Astrocyte (in vitro differentiated cells and primary cell): ENCODE measurements at regions not wholly inside any gene's neighbourhood (a gene's known extent, or its start where the extent isn't known, plus 50 kb on each side); places are given as distances from the start of the nearest gene placed in this dataset.

Experiments
- DNase-seq: peaks from one replicate; pipeline ENCODE4 v3.0.0-alpha.2; 2010; ENCODE audit warnings: low read depth
- FAIRE-seq: peaks from 2 replicates; lab custom pipeline; 2011; peaks lifted over from hg19 to GRCh38; lab: Jason Lieb, UNC
- H2AFZ ChIP-seq: 2 replicates; pipeline ENCODE4 v1.6.0; 2012; ENCODE audit warnings: low read depth, low read length, inconsistent platforms
- H3K27ac ChIP-seq: 2 replicates; pipeline ENCODE4 v1.5.1; 2011; ENCODE audit warnings: low read depth, low read length, inconsistent platforms
- H3K27me3 ChIP-seq: 2 replicates; pipeline ENCODE4 v1.6.0; 2011; ENCODE audit warnings: low read length, inconsistent platforms; ENCODE audit not compliant: insufficient read depth
- H3K36me3 ChIP-seq: 2 replicates; pipeline ENCODE4 v1.5.1; 2011; ENCODE audit warnings: low read length, inconsistent platforms; ENCODE audit not compliant: insufficient read depth
- H3K4me1 ChIP-seq: 2 replicates; pipeline ENCODE4 v1.5.1; 2011; ENCODE audit warnings: low read length, inconsistent platforms; ENCODE audit not compliant: insufficient read depth
- H3K4me2 ChIP-seq: 2 replicates; pipeline ENCODE4 v1.6.0; 2012; ENCODE audit warnings: low read length, inconsistent platforms
- H3K4me3 ChIP-seq: 2 replicates; pipeline ENCODE4 v1.5.1; 2011; ENCODE audit warnings: low read depth, mild to moderate bottlenecking, low read length, inconsistent platforms; ENCODE audit not compliant: insufficient read depth
- H3K79me2 ChIP-seq: 2 replicates; pipeline ENCODE4 v1.6.0; 2012; ENCODE audit warnings: mild to moderate bottlenecking, low read length, inconsistent platforms; ENCODE audit not compliant: insufficient read depth
- H3K9ac ChIP-seq: 2 replicates; pipeline ENCODE4 v1.6.0; 2012; ENCODE audit warnings: mild to moderate bottlenecking, low read length, inconsistent platforms
- H3K9me3 ChIP-seq: 2 replicates; pipeline ENCODE4 v1.5.1; 2012; ENCODE audit warnings: low read depth, mild to moderate bottlenecking, low read length, inconsistent platforms; ENCODE audit not compliant: insufficient read depth
- H4K20me1 ChIP-seq: 2 replicates; pipeline ENCODE4 v1.6.0; 2012; ENCODE audit warnings: low read length, inconsistent platforms; ENCODE audit not compliant: insufficient read depth
- H3K27ac Mint-ChIP-seq: one replicate; pipeline ENCODE4 v1.8.0; 2021; ENCODE audit warnings: mild to moderate bottlenecking, mixed read lengths; ENCODE audit not compliant: unreplicated experiment
- H3K27me3 Mint-ChIP-seq: one replicate; pipeline ENCODE4 v1.8.0; 2021; ENCODE audit warnings: low read depth, mixed read lengths; ENCODE audit not compliant: unreplicated experiment
- H3K36me3 Mint-ChIP-seq: one replicate; pipeline ENCODE4 v1.8.0; 2021; ENCODE audit warnings: low read depth, mixed read lengths; ENCODE audit not compliant: unreplicated experiment
- H3K4me1 Mint-ChIP-seq: one replicate; pipeline ENCODE4 v1.8.0; 2021; ENCODE audit warnings: low read depth, mixed read lengths; ENCODE audit not compliant: unreplicated experiment
- H3K4me3 Mint-ChIP-seq: one replicate; pipeline ENCODE4 v1.8.0; 2021; ENCODE audit warnings: mild to moderate bottlenecking, moderate library complexity, mixed read lengths; ENCODE audit not compliant: unreplicated experiment
- H3K9me3 Mint-ChIP-seq: one replicate; pipeline ENCODE4 v1.8.0; 2021; ENCODE audit warnings: mild to moderate bottlenecking, mixed read lengths; ENCODE audit not compliant: unreplicated experiment
- CTCF ChIP-seq: IDR thresholded peaks from 2 replicates; pipeline ENCODE4 v1.5.1; 2011; ENCODE audit warnings: low read depth, mild to moderate bottlenecking, inconsistent platforms, low read length, moderate library complexity; ENCODE audit not compliant: insufficient read depth
- EZH2 ChIP-seq: IDR thresholded peaks from 2 replicates; pipeline ENCODE4 v1.6.1; 2012; ENCODE audit warnings: mild to moderate bottlenecking, low read length, inconsistent platforms; ENCODE audit not compliant: insufficient read depth

DNA sequence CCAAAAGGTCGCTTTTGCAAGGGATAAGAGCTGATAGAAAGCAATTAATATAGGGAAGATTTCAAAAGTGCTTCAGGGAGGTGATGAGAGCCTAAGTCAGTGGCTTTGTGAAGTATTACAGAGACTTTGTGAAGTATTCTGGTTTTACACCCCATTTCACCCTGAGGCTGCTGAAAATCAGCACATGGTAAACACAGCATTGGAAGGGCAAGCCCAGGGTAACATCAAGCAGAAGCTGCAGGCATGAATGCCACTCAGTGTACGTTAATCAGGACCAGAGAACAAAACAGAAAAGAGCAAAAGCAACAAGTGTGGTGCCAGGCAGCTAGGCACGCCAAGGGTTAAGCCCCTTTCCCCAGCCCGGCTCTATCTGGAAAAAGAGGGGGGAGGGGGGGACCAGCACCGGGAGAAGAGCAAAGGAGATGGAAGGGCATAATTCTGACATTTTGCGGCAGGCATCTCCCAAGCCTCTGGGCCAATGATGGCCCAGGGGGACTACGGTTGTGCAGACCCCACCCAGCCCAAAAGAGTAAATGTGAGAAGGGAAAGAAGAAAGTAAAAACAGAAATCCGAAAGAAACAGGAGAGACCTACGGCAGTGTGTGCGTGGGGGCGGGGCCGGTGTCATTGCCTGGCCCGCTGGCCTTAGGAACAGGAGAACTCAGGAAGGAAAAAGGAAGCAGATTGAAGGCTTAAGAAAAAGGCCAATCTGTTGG, 58.9 kb downstream of the DHRS2 start:
- Mint-ChIP-seq H3K4me1 (peaks cover 3% of the 10 kb centered on the region), H3K27ac (no peak overlapping the region), H3K36me3 (no peaks in the 10 kb centered on the region), H3K27me3 (no peaks in the 10 kb centered on the region), H3K9me3 (peaks cover 9% of the 10 kb centered on the region), H3K4me3 (no peak overlapping the region)
- Histone ChIP-seq H3K9me3 (peaks cover 2% of the 10 kb centered on the region), H3K27ac (no peak overlapping the region), H3K9ac (no peak overlapping the region), H3K4me1 (no peaks in the 10 kb centered on the region), H3K4me3 (no peak overlapping the region), H3K36me3 (no peaks in the 10 kb centered on the region), H3K79me2 (no peaks in the 10 kb centered on the region), H3K27me3 (peaks cover 9% of the 10 kb centered on the region), H2AFZ (no peak overlapping the region), H3K4me2 (peak overlapping the region; percentile 65), H4K20me1 (no peaks in the 10 kb centered on the region)
- TF ChIP-seq EZH2 (no peak), CTCF (no peak)
- DNase-seq (no peak), FAIRE-seq (no peak)

DNA sequence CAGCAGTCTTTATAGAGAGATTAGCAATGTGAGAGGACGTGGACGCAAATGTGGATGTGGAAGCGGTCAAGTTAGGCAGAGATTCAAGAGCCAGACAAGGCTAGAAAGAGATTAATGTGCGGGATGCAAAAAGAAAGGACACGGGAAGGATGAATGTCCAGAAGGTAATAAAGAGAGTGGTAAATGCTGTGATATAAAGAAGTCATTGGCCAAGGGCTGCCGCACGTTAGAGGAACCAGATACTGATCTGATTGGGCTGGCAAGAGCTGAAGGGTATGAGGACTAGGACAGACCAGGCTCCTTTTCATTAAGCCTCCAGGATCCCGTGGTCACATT, 59.5 kb downstream of the DHRS2 start:
- Histone ChIP-seq H4K20me1 (no peaks in the 10 kb centered on the region), H3K9me3 (no peaks in the 10 kb centered on the region), H3K9ac (no peak overlapping the region), H3K36me3 (no peaks in the 10 kb centered on the region), H3K27ac (no peak overlapping the region), H3K27me3 (peaks cover 9% of the 10 kb centered on the region), H3K4me3 (no peak overlapping the region), H2AFZ (no peak overlapping the region), H3K79me2 (no peaks in the 10 kb centered on the region), H3K4me1 (no peaks in the 10 kb centered on the region), H3K4me2 (peak overlapping the region; percentile 65)
- FAIRE-seq (no peak), DNase-seq (no peak)
- Mint-ChIP-seq H3K4me1 (peaks cover 3% of the 10 kb centered on the region), H3K27ac (no peak overlapping the region), H3K36me3 (peaks cover under 1% of the 10 kb centered on the region), H3K27me3 (peaks cover 3% of the 10 kb centered on the region), H3K9me3 (peaks cover 11% of the 10 kb centered on the region), H3K4me3 (no peak overlapping the region)
- TF ChIP-seq CTCF = no peak
- TF ChIP-seq EZH2 = no peak

DNA sequence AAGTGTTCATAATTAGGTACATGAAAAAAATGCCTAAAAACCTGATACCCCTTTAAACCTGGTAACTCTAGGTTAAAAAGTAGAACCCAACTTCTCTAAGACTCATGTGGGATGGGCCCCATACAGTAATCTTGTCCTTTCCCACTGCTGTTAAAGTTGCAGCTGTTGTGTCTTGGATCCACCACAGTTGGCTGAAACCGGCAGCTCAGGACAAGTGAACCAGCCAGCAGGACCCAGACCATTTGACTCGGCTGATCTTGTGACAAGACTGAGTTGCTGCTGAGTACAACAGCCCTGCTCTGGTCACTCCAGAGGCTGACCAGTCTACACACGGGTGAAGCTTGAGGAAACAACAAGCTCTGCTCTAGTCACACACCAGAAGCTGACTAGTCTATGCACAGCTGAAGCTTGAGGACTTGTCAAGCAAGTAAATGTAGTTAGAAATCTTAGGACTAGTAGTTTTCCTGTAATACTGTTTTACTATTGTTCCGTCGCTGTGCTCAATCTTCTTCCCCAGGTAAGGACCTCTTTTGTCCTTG, 60.6 kb downstream of the DHRS2 start:
- FAIRE-seq (no peak), DNase-seq (no peak)
- H3K27me3 ChIP-seq = peaks cover 9% of the 10 kb centered on the region
- Mint-ChIP-seq H3K4me3 (no peak overlapping the region), H3K9me3 (peaks cover 6% of the 10 kb centered on the region), H3K4me1 (peaks cover 3% of the 10 kb centered on the region), H3K27ac (no peak overlapping the region), H3K36me3 (peaks cover 3% of the 10 kb centered on the region), H3K27me3 (peaks cover 10% of the 10 kb centered on the region)
- no peak overlapping the region for H3K4me3 ChIP-seq
- no peak overlapping the region for H3K4me2 ChIP-seq
- H4K20me1 ChIP-seq = no peaks in the 10 kb centered on the region
- TF ChIP-seq EZH2 (no peak), CTCF (no peak)
- H2AFZ ChIP-seq = no peak overlapping the region
- H3K79me2 ChIP-seq = no peaks in the 10 kb centered on the region
- H3K9me3 ChIP-seq = no peaks in the 10 kb centered on the region
- H3K27ac ChIP-seq = no peak overlapping the region
- no peaks in the 10 kb centered on the region for H3K4me1 ChIP-seq
- no peak overlapping the region for H3K9ac ChIP-seq
- no peaks in the 10 kb centered on the region for H3K36me3 ChIP-seq
